GM20000 (cell line): ENCODE measurements at regions not wholly inside any gene's neighbourhood (a gene's known extent, or its start where the extent isn't known, plus 50 kb on each side); places are given as distances from the start of the nearest gene placed in this dataset.

Experiments
- DNase-seq: peaks from one replicate; pipeline ENCODE4 v3.0.0; 2012; ENCODE audit warnings: low spot score
- CTCF ChIP-seq: IDR thresholded peaks from 2 replicates; pipeline ENCODE4 v1.5.1; 2012; ENCODE audit warnings: mild to moderate bottlenecking, control low read depth; ENCODE audit errors: extremely low read depth, missing control alignments

DNA sequence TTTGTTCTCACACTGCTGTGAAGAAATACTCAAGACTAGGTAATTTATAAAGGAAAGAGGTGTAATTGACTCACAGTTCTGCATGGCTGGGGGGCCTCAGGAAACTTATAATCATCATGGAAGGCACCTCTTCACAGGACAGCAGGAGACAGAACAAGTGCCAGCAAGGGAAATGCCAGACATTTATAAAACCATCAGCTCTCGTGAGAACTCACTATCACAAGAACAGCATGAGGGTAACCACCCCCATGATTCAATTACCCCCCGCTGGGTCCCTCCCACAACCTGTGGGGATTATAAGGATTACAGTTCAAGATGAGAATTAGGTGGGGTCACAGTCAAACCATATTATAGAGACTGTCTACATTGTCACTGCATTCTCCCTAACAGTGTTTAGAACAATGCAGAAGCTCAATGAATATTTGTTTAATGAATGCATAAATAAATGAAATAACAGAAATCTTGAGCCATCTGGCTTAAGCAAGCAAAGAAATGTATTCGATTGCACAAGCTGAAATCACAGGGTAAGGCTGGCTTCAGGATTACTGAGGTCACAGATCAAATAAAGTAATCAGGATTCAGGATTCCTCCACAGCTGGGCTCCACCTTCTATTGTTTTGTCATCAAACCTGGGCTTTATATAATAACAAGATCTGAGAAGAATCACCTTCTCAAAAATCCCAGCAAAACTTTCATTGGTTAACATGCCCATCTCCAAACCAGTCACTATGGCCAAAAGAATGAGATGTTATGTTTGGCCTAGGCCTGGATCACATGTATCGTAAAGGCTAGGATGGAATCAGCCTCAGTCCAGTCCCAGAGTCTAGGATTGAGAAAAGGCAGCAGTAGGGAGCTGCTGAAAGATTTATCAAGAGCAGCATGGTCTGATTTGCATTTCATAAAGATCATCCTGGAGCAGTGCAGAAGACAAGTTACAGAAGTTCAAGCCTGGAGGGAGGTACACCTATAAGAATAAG is 137.8 kb upstream of the UBASH3B start:
- DNase-seq, result no peak
- TF ChIP-seq CTCF, result no peak

DNA sequence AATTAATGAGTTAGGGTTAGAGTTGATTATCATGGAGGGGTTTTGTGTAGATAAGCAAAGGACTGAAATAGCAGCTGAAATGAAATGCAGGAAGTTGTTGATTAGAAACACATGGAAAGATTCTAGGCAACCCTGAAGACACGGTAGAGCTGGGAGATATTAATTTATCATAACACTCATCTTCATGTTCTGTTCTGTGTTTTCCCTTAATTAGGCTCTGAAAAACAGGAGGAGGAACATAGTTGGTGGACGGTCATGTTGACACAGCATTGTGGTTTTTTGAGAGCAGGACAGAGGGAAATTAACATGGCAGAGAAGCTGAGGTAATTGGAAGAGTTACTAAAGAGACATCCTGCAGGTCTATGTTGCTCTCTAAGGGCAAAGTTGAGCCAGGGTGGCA is 138.8 kb upstream of the UBASH3B start:
- DNase-seq, result no peak
- TF ChIP-seq CTCF, result no peak

GRCh38 chr11:122513997-122514396 is 141.5 kb upstream of the UBASH3B start:
- TF ChIP-seq CTCF, result no peak
- no peak for DNase-seq

DNA sequence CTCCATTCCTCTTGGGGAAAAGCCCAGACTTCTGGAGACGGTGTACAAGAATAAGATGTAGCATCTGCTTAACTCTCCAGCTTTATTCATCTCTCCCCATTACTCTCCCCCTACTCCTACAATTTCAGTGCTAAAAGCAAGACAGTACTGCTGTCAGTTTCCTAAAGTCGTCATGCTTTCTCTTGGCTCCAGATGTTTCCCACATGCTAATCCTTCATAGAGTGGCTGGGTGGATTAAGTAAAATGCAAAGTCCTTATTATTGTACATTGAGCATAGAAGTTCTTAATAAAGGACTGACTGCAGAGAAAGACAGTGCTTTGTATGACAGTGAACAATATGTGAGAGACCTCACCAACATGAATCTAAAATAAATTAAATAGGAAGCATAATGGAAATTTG is 142.2 kb upstream of the UBASH3B start:
- no peak for TF ChIP-seq CTCF
- no peak for DNase-seq

GRCh38 chr11:122512688-122513087 is 142.8 kb upstream of the UBASH3B start:
- no peak for DNase-seq
- TF ChIP-seq CTCF, result no peak

- no peak for TF ChIP-seq CTCF
Measured at GRCh38 chr11:122509899-122510298, 145.6 kb upstream of the UBASH3B start.

DNA sequence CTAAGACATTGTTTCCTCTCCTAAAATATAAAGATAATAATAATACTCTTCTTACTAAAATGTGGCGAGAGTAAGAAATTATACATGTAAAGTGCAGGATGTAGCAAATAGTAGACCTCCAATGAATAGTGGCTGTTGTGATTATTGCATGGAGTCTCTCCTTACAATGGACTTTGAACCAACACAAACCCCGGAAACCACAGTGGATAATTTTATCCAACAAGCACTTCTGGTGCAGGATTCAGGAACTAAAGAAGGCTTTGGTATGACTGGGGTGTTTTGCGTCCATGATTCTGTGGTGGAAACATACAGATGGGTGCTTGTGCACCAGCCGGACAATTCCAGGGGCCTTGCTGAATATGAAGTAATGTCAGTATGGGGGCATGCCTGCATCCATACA is 146.4 kb upstream of the UBASH3B start:
- no peak for DNase-seq
- TF ChIP-seq CTCF, result no peak

More at GRCh38 chr11:122509899-122510298, 145.6 kb upstream of the UBASH3B start:
- no peak for DNase-seq
